ENCODE measurements at regions not wholly inside any gene's neighbourhood (a gene's known extent, or its start where the extent isn't known, plus 50 kb on each side); places are given as distances from the start of the nearest gene placed in this dataset.

DNA sequence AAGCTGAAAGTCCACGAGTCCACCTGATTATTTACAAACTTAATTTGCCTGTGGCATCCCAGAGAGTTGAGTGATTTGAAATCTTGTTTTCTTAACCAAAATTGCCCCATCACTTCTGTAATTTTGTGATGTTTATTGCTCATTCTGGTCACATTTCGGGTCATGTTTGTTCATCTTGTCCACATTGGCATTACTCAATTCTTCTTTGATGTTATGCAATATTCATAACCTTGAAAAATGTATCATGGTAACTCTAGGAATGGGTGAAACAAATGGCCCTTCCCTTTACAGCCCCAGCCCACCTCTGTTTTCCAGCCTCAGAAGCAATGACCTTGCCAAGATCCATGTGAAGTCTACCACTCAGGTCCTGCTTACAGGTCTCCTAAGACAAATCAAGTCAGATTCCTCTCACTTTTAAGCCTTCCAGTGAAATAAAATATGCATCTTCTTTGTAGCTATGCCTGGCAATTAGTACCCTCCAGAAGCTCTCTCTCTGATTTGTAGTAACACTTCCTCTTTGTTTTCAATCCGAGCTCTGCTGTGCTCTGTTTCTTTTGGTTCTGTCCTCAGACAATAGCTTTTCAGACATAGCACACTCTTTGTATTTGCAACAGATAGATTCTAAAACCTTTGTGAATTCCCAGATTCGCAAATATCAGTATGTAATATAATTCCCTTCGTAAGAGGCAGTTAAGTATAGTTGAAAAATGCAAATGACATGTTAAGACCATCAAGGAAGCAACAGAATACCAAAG lies 330.3 kb upstream of the IRX1 start (continued):
- TF ChIP-seq, protein P1, sequence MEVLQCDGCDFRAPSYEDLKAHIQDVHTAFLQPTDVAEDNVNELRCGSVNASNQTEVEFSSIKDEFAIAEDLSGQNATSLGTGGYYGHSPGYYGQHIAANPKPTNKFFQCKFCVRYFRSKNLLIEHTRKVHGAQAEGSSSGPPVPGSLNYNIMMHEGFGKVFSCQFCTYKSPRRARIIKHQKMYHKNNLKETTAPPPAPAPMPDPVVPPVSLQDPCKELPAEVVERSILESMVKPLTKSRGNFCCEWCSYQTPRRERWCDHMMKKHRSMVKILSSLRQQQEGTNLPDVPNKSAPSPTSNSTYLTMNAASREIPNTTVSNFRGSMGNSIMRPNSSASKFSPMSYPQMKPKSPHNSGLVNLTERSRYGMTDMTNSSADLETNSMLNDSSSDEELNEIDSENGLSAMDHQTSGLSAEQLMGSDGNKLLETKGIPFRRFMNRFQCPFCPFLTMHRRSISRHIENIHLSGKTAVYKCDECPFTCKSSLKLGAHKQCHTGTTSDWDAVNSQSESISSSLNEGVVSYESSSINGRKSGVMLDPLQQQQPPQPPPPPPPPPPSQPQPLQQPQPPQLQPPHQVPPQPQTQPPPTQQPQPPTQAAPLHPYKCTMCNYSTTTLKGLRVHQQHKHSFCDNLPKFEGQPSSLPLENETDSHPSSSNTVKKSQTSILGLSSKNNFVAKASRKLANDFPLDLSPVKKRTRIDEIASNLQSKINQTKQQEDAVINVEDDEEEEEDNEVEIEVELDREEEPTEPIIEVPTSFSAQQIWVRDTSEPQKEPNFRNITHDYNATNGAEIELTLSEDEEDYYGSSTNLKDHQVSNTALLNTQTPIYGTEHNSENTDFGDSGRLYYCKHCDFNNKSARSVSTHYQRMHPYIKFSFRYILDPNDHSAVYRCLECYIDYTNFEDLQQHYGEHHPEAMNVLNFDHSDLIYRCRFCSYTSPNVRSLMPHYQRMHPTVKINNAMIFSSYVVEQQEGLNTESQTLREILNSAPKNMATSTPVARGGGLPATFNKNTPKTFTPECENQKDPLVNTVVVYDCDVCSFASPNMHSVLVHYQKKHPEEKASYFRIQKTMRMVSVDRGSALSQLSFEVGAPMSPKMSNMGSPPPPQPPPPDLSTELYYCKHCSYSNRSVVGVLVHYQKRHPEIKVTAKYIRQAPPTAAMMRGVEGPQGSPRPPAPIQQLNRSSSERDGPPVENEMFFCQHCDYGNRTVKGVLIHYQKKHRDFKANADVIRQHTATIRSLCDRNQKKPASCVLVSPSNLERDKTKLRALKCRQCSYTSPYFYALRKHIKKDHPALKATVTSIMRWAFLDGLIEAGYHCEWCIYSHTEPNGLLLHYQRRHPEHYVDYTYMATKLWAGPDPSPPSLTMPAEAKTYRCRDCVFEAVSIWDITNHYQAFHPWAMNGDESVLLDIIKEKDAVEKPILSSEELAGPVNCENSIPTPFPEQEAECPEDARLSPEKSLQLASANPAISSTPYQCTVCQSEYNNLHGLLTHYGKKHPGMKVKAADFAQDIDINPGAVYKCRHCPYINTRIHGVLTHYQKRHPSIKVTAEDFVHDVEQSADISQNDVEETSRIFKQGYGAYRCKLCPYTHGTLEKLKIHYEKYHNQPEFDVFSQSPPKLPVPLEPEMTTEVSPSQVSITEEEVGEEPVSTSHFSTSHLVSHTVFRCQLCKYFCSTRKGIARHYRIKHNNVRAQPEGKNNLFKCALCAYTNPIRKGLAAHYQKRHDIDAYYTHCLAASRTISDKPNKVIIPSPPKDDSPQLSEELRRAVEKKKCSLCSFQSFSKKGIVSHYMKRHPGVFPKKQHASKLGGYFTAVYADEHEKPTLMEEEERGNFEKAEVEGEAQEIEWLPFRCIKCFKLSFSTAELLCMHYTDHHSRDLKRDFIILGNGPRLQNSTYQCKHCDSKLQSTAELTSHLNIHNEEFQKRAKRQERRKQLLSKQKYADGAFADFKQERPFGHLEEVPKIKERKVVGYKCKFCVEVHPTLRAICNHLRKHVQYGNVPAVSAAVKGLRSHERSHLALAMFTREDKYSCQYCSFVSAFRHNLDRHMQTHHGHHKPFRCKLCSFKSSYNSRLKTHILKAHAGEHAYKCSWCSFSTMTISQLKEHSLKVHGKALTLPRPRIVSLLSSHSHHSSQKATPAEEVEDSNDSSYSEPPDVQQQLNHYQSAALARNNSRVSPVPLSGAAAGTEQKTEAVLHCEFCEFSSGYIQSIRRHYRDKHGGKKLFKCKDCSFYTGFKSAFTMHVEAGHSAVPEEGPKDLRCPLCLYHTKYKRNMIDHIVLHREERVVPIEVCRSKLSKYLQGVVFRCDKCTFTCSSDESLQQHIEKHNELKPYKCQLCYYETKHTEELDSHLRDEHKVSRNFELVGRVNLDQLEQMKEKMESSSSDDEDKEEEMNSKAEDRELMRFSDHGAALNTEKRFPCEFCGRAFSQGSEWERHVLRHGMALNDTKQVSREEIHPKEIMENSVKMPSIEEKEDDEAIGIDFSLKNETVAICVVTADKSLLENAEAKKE (CRISPR knock-in tag; IDR thresholded peaks at IDR 0.05), result no peak
- TF ChIP-seq EZH2 (IDR thresholded peaks at IDR 0.05; ENCODE audit: low read depth, unreplicated experiment) (no peak), ZNF331 (CRISPR knock-in tag; IDR thresholded peaks at IDR 0.05; ENCODE audit: low read depth) (no peak)
- TF ChIP-seq, protein P2, sequence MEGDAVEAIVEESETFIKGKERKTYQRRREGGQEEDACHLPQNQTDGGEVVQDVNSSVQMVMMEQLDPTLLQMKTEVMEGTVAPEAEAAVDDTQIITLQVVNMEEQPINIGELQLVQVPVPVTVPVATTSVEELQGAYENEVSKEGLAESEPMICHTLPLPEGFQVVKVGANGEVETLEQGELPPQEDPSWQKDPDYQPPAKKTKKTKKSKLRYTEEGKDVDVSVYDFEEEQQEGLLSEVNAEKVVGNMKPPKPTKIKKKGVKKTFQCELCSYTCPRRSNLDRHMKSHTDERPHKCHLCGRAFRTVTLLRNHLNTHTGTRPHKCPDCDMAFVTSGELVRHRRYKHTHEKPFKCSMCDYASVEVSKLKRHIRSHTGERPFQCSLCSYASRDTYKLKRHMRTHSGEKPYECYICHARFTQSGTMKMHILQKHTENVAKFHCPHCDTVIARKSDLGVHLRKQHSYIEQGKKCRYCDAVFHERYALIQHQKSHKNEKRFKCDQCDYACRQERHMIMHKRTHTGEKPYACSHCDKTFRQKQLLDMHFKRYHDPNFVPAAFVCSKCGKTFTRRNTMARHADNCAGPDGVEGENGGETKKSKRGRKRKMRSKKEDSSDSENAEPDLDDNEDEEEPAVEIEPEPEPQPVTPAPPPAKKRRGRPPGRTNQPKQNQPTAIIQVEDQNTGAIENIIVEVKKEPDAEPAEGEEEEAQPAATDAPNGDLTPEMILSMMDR (conservative IDR thresholded peaks at IDR 0.05; ENCODE audit: low read depth in 2 of 2), result no peak

DNA sequence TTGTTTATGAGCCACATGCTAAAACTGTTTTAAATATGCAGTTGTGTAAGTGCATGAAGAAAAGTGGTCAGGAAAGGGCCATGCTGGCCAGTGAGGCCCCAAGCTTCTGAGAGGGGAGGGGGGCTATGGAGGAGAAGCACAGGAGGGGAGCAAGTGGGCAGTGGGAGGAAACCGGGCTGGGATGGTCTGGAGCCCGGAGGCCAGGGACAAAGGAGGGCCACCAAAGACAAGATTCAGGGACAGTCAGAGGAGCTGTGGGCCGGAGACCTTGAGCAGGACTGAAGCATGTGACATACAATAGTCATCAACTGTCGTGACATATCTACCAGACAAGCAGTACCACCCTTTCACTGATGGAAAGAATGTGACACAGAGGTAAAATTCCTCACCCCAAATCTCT lies 333.2 kb upstream of the IRX1 start:
- ATAC-seq, result no peak
- Histone ChIP-seq H3K4me1 (ENCODE audit: insufficient read depth) (no peaks in the 10 kb centered on the region), H3K27ac (ENCODE audit: low read depth) (no peak overlapping the region), H3F3A (replicated peaks; ENCODE audit: low read depth) (no peaks in the 10 kb centered on the region), H2AFZ (no peak overlapping the region), H3K36me3 (ENCODE audit: insufficient read depth) (no peaks in the 10 kb centered on the region), H3K9me2 (ENCODE audit: insufficient read depth) (peaks cover 7% of the 10 kb centered on the region; the same call in 1 of the 2 replicates), H3K4me2 (no peak overlapping the region), H4K20me1 (replicated peaks; ENCODE audit: insufficient read depth) (no peaks in the 10 kb centered on the region), H3K27me3 (ENCODE audit: insufficient read depth) (no peaks in the 10 kb centered on the region), H3K79me2 (replicated peaks; ENCODE audit: insufficient read depth) (no peaks in the 10 kb centered on the region), H3K4me3 (no peak overlapping the region)
- Mint-ChIP-seq H3K27ac (no peak overlapping the region), H3K9me3 (no peaks in the 10 kb centered on the region; the same call in 2 of the 3 replicates), H3K36me3 (ENCODE audit: low read depth) (no peaks in the 10 kb centered on the region), H3K4me1 (no peaks in the 10 kb centered on the region), H3K27me3 (ENCODE audit: insufficient read depth, low read depth, poor library complexity) (peaks cover 5% of the 10 kb centered on the region), H3K4me3 (no peak overlapping the region)
- DNase-seq (ENCODE audit: low spot score), result no peak
- TF ChIP-seq NANOG (IDR thresholded peaks at IDR 0.05; ENCODE audit: borderline replicate concordance) (no peak), STAT1 (IDR thresholded peaks at IDR 0.05; ENCODE audit: unreplicated experiment) (no peak), POLR2AphosphoS5 (IDR thresholded peaks at IDR 0.05; ENCODE audit: low read depth) (no peak)
- TF ChIP-seq, protein P3, sequence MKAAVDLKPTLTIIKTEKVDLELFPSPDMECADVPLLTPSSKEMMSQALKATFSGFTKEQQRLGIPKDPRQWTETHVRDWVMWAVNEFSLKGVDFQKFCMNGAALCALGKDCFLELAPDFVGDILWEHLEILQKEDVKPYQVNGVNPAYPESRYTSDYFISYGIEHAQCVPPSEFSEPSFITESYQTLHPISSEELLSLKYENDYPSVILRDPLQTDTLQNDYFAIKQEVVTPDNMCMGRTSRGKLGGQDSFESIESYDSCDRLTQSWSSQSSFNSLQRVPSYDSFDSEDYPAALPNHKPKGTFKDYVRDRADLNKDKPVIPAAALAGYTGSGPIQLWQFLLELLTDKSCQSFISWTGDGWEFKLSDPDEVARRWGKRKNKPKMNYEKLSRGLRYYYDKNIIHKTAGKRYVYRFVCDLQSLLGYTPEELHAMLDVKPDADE (IDR thresholded peaks at IDR 0.05), result no peak
